ENCODE measurements at regions not wholly inside any gene's neighbourhood (a gene's known extent, or its start where the extent isn't known, plus 50 kb on each side); places are given as distances from the start of the nearest gene placed in this dataset.
"Not testable (repeated sequence)": the region's sequence is repeated elsewhere in the genome, so short reads cannot be mapped to it uniquely, and the experiment has no call there.

DNA sequence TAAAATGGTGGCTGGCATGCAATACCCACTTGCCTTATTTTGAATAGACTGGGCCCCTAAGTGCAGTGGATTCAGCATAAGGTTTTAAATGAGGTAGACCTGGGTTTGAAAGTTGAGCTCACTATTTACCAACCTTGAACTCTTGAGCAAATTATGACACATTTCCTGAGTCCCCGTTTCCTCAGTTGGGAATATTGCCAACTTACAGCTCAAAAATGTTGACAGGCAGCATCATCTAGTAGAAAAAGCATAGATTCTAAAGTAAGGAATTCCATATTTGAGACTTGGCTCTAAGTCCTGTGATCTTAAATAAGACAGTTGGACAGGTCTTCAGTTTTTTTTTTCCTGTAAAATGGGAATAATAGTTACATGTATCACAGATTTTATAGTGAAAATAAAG is 305.5 kb downstream of the ACTR3B start:
- TF ChIP-seq, protein P1, sequence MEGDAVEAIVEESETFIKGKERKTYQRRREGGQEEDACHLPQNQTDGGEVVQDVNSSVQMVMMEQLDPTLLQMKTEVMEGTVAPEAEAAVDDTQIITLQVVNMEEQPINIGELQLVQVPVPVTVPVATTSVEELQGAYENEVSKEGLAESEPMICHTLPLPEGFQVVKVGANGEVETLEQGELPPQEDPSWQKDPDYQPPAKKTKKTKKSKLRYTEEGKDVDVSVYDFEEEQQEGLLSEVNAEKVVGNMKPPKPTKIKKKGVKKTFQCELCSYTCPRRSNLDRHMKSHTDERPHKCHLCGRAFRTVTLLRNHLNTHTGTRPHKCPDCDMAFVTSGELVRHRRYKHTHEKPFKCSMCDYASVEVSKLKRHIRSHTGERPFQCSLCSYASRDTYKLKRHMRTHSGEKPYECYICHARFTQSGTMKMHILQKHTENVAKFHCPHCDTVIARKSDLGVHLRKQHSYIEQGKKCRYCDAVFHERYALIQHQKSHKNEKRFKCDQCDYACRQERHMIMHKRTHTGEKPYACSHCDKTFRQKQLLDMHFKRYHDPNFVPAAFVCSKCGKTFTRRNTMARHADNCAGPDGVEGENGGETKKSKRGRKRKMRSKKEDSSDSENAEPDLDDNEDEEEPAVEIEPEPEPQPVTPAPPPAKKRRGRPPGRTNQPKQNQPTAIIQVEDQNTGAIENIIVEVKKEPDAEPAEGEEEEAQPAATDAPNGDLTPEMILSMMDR (IDR thresholded peaks at IDR 0.05; ENCODE audit: low read length, missing control alignments) = no peak
- no peak for DNase-seq (ENCODE audit: low read depth)
- no peak overlapping the region for H3K4me3 ChIP-seq (replicated peaks; ENCODE audit: low read depth, low read length)

DNA sequence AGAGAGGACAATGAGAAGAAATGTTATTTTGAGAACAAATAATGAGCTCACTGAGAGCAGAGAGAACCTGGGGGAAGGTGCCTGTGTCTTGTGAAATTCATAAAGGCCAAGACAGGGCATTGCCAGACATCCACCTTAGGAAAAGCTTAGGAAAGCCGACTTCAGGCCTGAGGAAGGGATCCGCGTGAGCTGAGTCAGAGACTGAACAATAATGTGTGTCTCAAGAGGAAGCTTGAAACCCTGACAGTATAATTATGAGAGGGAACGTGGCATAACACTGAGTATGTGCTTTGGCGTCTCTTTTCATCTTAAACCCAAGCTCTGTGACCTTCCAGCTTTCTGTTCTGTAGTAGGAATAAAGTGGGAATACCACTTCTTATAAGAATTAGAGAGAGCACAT is 307.2 kb downstream of the ACTR3B start:
- H3K4me3 ChIP-seq (replicated peaks; ENCODE audit: low read depth, low read length) = no peak overlapping the region
- no peak for DNase-seq (ENCODE audit: low read depth)
- TF ChIP-seq, protein P1 (IDR thresholded peaks at IDR 0.05; ENCODE audit: low read length, missing control alignments) = no peak

DNA sequence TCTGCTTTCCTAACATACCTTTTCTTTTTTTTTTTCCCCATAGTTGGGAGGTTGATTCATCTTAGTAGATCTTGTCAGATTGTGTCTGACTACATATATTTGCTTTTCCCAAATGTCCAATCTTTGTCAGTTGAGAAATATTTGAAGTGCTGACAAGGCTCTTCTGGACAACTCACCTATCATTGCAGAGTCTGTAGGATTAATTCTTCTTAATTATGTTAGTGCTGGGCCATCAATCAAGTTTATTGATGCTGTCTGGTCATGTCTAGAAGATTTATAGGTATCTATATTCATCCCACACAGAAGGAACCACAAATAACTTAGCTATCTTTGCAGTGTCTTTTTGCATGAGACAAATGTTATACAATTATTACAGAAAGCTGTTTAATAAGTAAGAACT is 310.6 kb downstream of the ACTR3B start:
- no peak for DNase-seq (ENCODE audit: low read depth)
- TF ChIP-seq, protein P1 (IDR thresholded peaks at IDR 0.05; ENCODE audit: low read length, missing control alignments) = no peak
- H3K4me3 ChIP-seq (replicated peaks; ENCODE audit: low read depth, low read length) = no peak overlapping the region

DNA sequence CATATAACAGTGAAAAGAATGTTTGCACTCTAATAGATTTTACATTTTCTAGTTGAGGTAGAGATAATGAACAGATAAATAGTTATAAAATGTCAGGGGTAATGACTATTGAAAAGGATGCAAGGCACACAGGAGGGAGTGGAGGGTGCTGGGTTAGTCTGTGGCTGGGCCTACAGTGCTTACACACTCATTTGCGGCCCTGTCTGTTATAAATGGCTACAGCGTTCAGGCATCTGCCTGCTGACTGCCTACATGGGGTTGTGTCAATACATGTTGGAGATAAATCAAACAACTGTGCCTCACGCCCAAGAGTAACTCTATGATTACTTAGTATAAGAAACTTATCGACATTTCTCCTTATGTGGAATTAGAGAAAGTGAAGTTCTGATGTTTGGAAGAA is 313.3 kb downstream of the ACTR3B start:
- TF ChIP-seq, protein P1 (IDR thresholded peaks at IDR 0.05; ENCODE audit: low read length, missing control alignments) = no peak
- no peak overlapping the region for H3K4me3 ChIP-seq (replicated peaks; ENCODE audit: low read depth, low read length)
- DNase-seq (ENCODE audit: low read depth) = no peak

DNA sequence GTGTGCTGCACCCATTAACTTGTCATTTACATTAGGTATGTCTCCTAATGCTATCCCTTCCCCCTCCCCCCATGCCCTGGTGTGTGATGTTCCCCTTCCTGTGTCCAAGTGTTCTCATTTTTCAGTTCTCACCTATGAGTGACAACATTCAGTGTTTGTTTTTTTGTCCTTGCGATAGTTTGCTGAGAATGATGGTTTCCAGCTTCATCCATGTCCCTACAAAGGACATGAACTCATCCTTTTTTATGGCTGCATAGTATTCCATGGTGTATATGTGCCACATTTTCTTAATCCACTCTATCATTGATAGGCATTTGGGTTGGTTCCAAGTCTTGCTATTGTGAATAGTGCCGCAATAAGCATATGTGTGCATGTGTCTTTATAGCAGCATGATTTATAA is 316.7 kb downstream of the ACTR3B start:
- not testable (repeated sequence) for H3K4me3 ChIP-seq (replicated peaks; ENCODE audit: low read depth, low read length); DNase-seq (ENCODE audit: low read depth)

DNA sequence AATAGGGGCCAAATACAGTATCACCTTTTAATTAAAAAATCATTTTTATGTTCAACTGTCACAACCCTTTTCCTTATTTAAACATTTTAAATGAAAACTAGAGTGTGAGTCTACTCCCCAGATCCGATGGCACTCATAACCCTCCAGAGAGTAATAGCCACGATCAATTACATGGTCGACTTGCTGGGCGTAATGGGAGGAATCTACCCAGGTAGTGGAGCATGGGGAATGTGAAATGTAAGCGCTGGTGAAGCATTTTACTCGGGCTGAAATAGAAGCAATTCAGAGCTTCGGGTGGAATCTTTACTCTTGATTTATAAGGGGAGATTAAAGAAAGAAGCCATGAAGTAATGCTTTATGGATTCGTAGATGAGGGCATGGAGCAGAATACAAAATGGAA is 321.9 kb downstream of the ACTR3B start:
- DNase-seq (ENCODE audit: low read depth) = no peak
- H3K4me3 ChIP-seq (replicated peaks; ENCODE audit: low read depth, low read length) = no peak overlapping the region
- TF ChIP-seq, protein P1 (IDR thresholded peaks at IDR 0.05; ENCODE audit: low read length, missing control alignments) = no peak

DNA sequence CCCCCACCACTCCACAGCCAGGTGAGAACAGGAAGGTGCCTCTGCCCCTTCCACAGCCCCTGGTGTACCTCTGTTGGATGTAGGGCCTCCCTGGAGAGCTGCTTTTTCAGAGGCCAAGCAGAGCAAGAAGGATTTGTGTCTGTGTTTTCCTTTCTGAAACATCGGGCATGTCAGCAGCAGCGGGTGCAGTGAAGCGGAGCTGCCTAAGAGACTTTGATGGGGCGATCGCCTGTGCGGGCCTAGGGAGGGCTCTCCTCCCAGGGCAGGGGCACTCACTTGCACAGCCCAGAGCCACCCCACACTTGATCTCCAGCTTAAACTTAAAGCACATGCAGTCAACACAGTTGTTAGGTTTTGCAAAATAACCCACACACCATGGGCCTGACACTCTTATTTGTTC is 324.7 kb downstream of the ACTR3B start:
- no peak for DNase-seq (ENCODE audit: low read depth)
- H3K4me3 ChIP-seq (replicated peaks; ENCODE audit: low read depth, low read length) = no peak overlapping the region
- TF ChIP-seq, protein P1 (IDR thresholded peaks at IDR 0.05; ENCODE audit: low read length, missing control alignments) = no peak

DNA sequence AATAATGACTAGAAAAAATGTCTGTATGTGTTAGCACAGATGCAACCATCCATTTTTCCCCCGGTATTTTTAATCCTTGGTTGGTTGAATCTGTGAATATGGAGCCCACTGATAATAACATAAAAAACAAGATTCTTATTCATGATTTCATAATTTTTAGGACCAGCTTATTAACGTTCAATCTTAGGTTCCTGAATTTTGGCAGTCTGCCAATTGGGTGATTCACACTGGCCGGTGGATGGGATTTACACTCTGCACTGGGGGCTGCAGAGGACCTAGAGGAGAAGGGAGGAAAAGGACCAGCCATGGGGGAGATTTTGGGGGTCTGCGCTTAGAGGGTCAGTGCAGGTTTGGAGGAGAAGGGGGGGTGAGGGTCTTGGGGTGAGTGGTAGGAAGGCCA is 327.9 kb downstream of the ACTR3B start:
- DNase-seq (ENCODE audit: low read depth) = peak; percentile 3
- TF ChIP-seq, protein P1 (IDR thresholded peaks at IDR 0.05; ENCODE audit: low read length, missing control alignments) = no peak
- H3K4me3 ChIP-seq (replicated peaks; ENCODE audit: low read depth, low read length) = no peak overlapping the region

All from fibroblast of pulmonary artery (primary cell).